AG10803 (cell line): ENCODE measurements at regions not wholly inside any gene's neighbourhood (a gene's known extent, or its start where the extent isn't known, plus 50 kb on each side); places are given as distances from the start of the nearest gene placed in this dataset.

Experiments
- DNase-seq: peaks from one replicate; pipeline ENCODE4 v3.0.0; 2010; ENCODE audit warnings: low read depth
- H3K4me3 ChIP-seq: 2 replicates; pipeline ENCODE4 v1.5.1; 2011; ENCODE audit warnings: mild to moderate bottlenecking, low read length, control low read depth
- TF ChIP-seq, protein P1 (sequence below): conservative IDR thresholded peaks from 2 replicates; pipeline ENCODE4 v1.5.1; 2011; ENCODE audit warnings: mild to moderate bottlenecking, low read length, control low read depth, inconsistent platforms

DNA sequence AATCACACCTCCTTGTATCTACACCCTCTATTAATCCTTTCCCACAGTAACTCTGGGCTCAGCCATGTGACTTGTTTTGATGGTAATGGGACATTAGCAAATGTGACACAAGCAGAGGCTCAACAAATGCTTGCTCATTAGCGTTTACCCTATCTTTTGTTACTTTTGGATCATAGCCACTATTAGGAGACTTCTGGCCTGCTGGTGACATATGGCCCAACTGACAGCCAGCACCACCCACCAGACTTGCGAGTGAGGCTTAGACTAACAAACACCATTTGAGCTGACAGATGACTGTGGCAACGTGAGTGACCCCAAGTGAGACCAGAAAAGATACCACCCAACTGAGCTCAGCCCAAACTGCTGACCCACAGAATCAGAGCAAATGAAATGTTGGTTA is 154.1 kb downstream of the OLFM4 start:
- no peak for DNase-seq
- TF ChIP-seq, protein P1, sequence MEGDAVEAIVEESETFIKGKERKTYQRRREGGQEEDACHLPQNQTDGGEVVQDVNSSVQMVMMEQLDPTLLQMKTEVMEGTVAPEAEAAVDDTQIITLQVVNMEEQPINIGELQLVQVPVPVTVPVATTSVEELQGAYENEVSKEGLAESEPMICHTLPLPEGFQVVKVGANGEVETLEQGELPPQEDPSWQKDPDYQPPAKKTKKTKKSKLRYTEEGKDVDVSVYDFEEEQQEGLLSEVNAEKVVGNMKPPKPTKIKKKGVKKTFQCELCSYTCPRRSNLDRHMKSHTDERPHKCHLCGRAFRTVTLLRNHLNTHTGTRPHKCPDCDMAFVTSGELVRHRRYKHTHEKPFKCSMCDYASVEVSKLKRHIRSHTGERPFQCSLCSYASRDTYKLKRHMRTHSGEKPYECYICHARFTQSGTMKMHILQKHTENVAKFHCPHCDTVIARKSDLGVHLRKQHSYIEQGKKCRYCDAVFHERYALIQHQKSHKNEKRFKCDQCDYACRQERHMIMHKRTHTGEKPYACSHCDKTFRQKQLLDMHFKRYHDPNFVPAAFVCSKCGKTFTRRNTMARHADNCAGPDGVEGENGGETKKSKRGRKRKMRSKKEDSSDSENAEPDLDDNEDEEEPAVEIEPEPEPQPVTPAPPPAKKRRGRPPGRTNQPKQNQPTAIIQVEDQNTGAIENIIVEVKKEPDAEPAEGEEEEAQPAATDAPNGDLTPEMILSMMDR = no peak
- no peak overlapping the region for H3K4me3 ChIP-seq

- TF ChIP-seq, protein P1 = no peak
- H3K4me3 ChIP-seq = no peak overlapping the region
- no peak for DNase-seq
These were observed 159.5 kb downstream of the OLFM4 start for GRCh38 chr13:53188120-53188519.

GRCh38 chr13:53189162-53189561 is 160.5 kb downstream of the OLFM4 start:
- TF ChIP-seq, protein P1 = no peak
- no peak overlapping the region for H3K4me3 ChIP-seq
- no peak for DNase-seq

DNA sequence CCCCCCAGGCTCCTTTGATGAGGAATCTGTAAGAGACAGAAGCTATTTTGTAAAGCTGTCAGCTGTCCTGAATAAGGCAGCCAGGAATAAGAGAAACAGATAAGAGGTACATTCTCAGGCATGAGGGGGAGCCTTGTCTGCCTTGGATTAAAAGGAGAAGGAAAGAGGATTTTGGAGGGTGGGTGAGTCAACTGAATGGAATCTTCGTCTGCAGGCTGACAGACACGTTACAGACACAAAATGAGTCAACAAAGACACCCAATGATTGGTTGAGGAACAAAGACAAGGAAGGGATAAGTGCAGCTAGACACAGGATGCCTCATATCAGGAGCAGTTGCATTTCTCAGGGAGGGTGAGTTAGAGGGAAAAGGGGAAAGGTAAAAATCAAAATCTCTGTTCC is 162.5 kb downstream of the OLFM4 start:
- DNase-seq = peak; percentile 32
- TF ChIP-seq, protein P1 = no peak
- H3K4me3 ChIP-seq = no peak overlapping the region

DNA sequence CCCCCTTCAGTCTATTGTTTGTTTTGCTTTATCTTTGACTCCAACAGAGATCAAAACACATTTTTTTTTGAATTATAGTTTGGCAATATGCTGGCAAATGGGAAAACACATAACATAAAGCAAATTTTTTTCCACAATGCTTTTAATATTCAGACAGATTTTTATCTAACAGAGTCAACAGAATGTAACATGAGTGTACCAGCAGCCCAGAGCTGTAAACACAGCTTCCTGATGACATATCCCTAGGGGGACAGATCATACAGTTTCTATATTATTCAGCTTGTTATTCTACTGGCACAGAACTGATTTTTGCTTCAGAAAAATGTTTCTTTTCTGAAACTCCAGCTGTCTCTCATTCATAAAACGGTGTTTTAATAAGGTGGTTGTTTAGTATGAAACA is 168.8 kb downstream of the OLFM4 start:
- TF ChIP-seq, protein P1 = no peak
- no peak overlapping the region for H3K4me3 ChIP-seq
- DNase-seq = no peak

- DNase-seq = no peak
- TF ChIP-seq, protein P1 = no peak
- no peak overlapping the region for H3K4me3 ChIP-seq
These were observed 169.4 kb downstream of the OLFM4 start for GRCh38 chr13:53198017-53198416.

- no peak for DNase-seq
- H3K4me3 ChIP-seq = no peak overlapping the region
- TF ChIP-seq, protein P1 = no peak
These were observed 170.1 kb downstream of the OLFM4 start for GRCh38 chr13:53198736-53199135.
